PC-9 (cell line): ENCODE measurements at regions not wholly inside any gene's neighbourhood (a gene's known extent, or its start where the extent isn't known, plus 50 kb on each side); places are given as distances from the start of the nearest gene placed in this dataset.

Experiments
- BruUV-seq: library from RNA; stranded (reverse); fragments of 400-500 nt; replicated peaks from 2 replicates; lab custom pipeline; 2021; lab: Mats Ljungman, UMichigan
- CTCF ChIA-PET: fragments of 300-600 bp; sonication (Branson Sonifier 250); formaldehyde crosslinking; loops from one replicate; lab custom pipeline; 2022; ENCODE audit warnings: antibody characterized with exemption; lab: Charles Lee
- POLR2A ChIA-PET: fragments of 300-600 bp; sonication (Branson Sonifier 250); formaldehyde crosslinking; loops from one replicate; lab custom pipeline; 2022; ENCODE audit warnings: antibody characterized with exemption; ENCODE audit not compliant: unreplicated experiment; lab: Charles Lee
- DNase-seq, 2 experiments: peaks; one replicate each; pipeline versions ENCODE4 v3.0.0 to v3.0.0-alpha.2; 2015 to 2022; ENCODE audit warnings: mixed read lengths in 1 of 2
- H2AFZ ChIP-seq: fragments of 200-600 bp; sonication (generic); 2 replicates; pipeline ENCODE4 v1.8.1; 2017; ENCODE audit warnings: antibody characterized with exemption
- H3F3A ChIP-seq: fragments of 200-600 bp; sonication (generic); 2 replicates; pipeline ENCODE4 v1.8.1; 2017; ENCODE audit warnings: antibody characterized with exemption, mild to moderate bottlenecking, low read depth; ENCODE audit not compliant: insufficient read depth
- H3K27ac ChIP-seq: fragments of 200-600 bp; sonication (generic); 2 replicates; pipeline ENCODE4 v1.6.1; 2016; ENCODE audit warnings: mixed run types
- H3K27me3 ChIP-seq: fragments of 200-600 bp; sonication (generic); 2 replicates; pipeline ENCODE4 v1.6.1; 2016; ENCODE audit warnings: low read depth, mixed run types; ENCODE audit not compliant: insufficient read depth
- H3K36me3 ChIP-seq: fragments of 200-600 bp; sonication (generic); 2 replicates; pipeline ENCODE4 v1.6.1; 2016; ENCODE audit warnings: low read depth, mixed run types
- H3K4me1 ChIP-seq: fragments of 200-600 bp; sonication (generic); replicated peaks from 2 replicates; pipeline ENCODE4 v1.6.1; 2016; ENCODE audit warnings: mixed run types; ENCODE audit not compliant: insufficient read depth
- H3K4me2 ChIP-seq: fragments of 200-600 bp; sonication (generic); 2 replicates; pipeline ENCODE4 v1.6.1; 2017; ENCODE audit warnings: mixed run types
- H3K4me3 ChIP-seq: fragments of 200-600 bp; sonication (generic); 2 replicates; pipeline ENCODE4 v1.6.1; 2016; ENCODE audit warnings: mixed run types
- H3K79me2 ChIP-seq: fragments of 200-600 bp; sonication (generic); 2 replicates; pipeline ENCODE4 v1.6.1; 2017; ENCODE audit warnings: low read depth, mixed run types
- H3K9me2 ChIP-seq: fragments of 200-600 bp; sonication (generic); 2 replicates; pipeline ENCODE4 v1.8.1; 2017; ENCODE audit warnings: mild to moderate bottlenecking; ENCODE audit not compliant: insufficient read depth
- H3K9me3 ChIP-seq: fragments of 200-600 bp; sonication (generic); 2 replicates; pipeline ENCODE4 v1.8.1; 2016; ENCODE audit warnings: low read depth; ENCODE audit not compliant: insufficient read depth
- H4K20me1 ChIP-seq: fragments of 200-600 bp; sonication (generic); 2 replicates; pipeline ENCODE4 v1.8.1; 2017; ENCODE audit not compliant: insufficient read depth
- CTCF ChIP-seq: fragments of 200-600 bp; sonication (generic); conservative IDR thresholded peaks from 2 replicates; pipeline ENCODE4 v1.6.1; 2017; ENCODE audit warnings: mixed run types, antibody characterized with exemption, mild to moderate bottlenecking, moderate library complexity
- EZH2 ChIP-seq: fragments of 200-600 bp; sonication (generic); IDR thresholded peaks from 2 replicates; pipeline ENCODE4 v1.8.0; 2017; ENCODE audit warnings: antibody characterized with exemption, low read depth
- intact Hi-C: fragments of 100-400 bp; cut with micrococcal nuclease; formaldehyde crosslinking; loops from one replicate; pipeline ENCODE4 v1.10.0; 2022; ENCODE audit not compliant: unreplicated experiment

GRCh38 chr4:123851521-123851920 is 454.9 kb downstream of the SPRY1 start:
- Histone ChIP-seq H3K36me3 (no peaks in the 10 kb centered on the region), H3K4me3 (no peak overlapping the region), H3F3A (no peaks in the 10 kb centered on the region), H3K9me2 (no peaks in the 10 kb centered on the region), H3K27me3 (no peaks in the 10 kb centered on the region), H3K4me1 (no peaks in the 10 kb centered on the region), H3K4me2 (no peak overlapping the region), H3K79me2 (no peaks in the 10 kb centered on the region), H3K27ac (no peak overlapping the region), H2AFZ (no peak overlapping the region), H4K20me1 (no peaks in the 10 kb centered on the region), H3K9me3 (no peaks in the 10 kb centered on the region)
- intact Hi-C loops, result no loop called here
- no TSS peak for BruUV-seq
- no peak for DNase-seq
- POLR2A ChIA-PET, result interaction anchor here (0.6 kb wide), 1 partner anchor 747 kb away, joined by 3 read pairs; no protein-coding TSS in a partner anchor
- TF ChIP-seq EZH2 (no peak), CTCF (no peak)
- CTCF ChIA-PET, result no interaction called here

GRCh38 chr4:123853651-123854050 is 457.1 kb downstream of the SPRY1 start:
- Histone ChIP-seq H3K4me3 (no peak overlapping the region), H3K27me3 (no peaks in the 10 kb centered on the region), H3K27ac (no peak overlapping the region), H3K36me3 (no peaks in the 10 kb centered on the region), H3K79me2 (no peaks in the 10 kb centered on the region), H4K20me1 (no peaks in the 10 kb centered on the region), H3K4me1 (no peaks in the 10 kb centered on the region), H3K9me3 (no peaks in the 10 kb centered on the region), H3K4me2 (no peak overlapping the region), H3K9me2 (no peaks in the 10 kb centered on the region), H2AFZ (no peak overlapping the region), H3F3A (no peaks in the 10 kb centered on the region)
- intact Hi-C loops, result no loop called here
- DNase-seq, result no peak
- TF ChIP-seq CTCF, result no peak
- TF ChIP-seq EZH2, result no peak
- POLR2A ChIA-PET, result no interaction called here
- CTCF ChIA-PET, result no interaction called here
- no TSS peak for BruUV-seq

- ChIA-PET CTCF (no interaction called here), POLR2A (no interaction called here)
- Histone ChIP-seq H3K9me2 (no peaks in the 10 kb centered on the region), H4K20me1 (no peaks in the 10 kb centered on the region), H3K79me2 (no peaks in the 10 kb centered on the region), H2AFZ (no peak overlapping the region), H3K9me3 (no peaks in the 10 kb centered on the region; the same call in 1 of the 2 replicates), H3K27me3 (no peaks in the 10 kb centered on the region), H3K4me3 (no peak overlapping the region), H3K36me3 (no peaks in the 10 kb centered on the region), H3K27ac (no peak overlapping the region), H3K4me2 (no peak overlapping the region), H3K4me1 (no peaks in the 10 kb centered on the region), H3F3A (no peaks in the 10 kb centered on the region)
- intact Hi-C loops, result no loop called here
- TF ChIP-seq CTCF (no peak), EZH2 (no peak)
- no peak for DNase-seq
- no TSS peak for BruUV-seq
Observed at GRCh38 chr4:123856689-123857545, 460.3 kb downstream of the SPRY1 start.
